Ascending aorta (tissue), 2 donors: ENCODE measurements at regions not wholly inside any gene's neighbourhood (a gene's known extent, or its start where the extent isn't known, plus 50 kb on each side); places are given as distances from the start of the nearest gene placed in this dataset.

Experiments used
- DNase-seq, 2 donors: peaks; one replicate each; pipeline ENCODE4 v3.0.0-alpha.2; 2019; ENCODE audit warnings: low spot score in 2 of 2
- H3K27ac ChIP-seq, 2 donors: fragments of 200-600 bp; sonication (generic); one replicate each; pipeline ENCODE4 v1.5.1; 2016 to 2017; ENCODE audit warnings: mild to moderate bottlenecking in 1 of 2
- H3K27me3 ChIP-seq: fragments of 200-600 bp; sonication (generic); one replicate; pipeline ENCODE4 v1.5.1; 2017
- H3K36me3 ChIP-seq, 2 donors: fragments of 200-600 bp; sonication (generic); one replicate each; pipeline ENCODE4 v1.5.1; 2016
- H3K4me1 ChIP-seq, 2 donors: fragments of 200-600 bp; sonication (generic); one replicate each; pipeline ENCODE4 v1.5.1; 2016 to 2017; ENCODE audit warnings: mild to moderate bottlenecking in 1 of 2
- H3K4me3 ChIP-seq, 2 donors: fragments of 200-600 bp; sonication (generic); one replicate each; pipeline ENCODE4 v1.5.1; 2016 to 2017; ENCODE audit warnings: mild to moderate bottlenecking in 1 of 2
- H3K9me3 ChIP-seq, 2 donors: fragments of 200-600 bp; sonication (generic); one replicate each; pipeline ENCODE4 v1.5.1; 2016
- intact Hi-C: fragments of 100-400 bp; cut with DNase I; formaldehyde crosslinking; loops from one replicate; pipeline ENCODE4 v1.15.1; 2023
- TF ChIP-seq, protein P1 (sequence below), 3 experiments: fragments of 200-600 bp in 2 of 3; fragments of 450-650 bp in 1 of 3; sonication (generic) in 2 of 3; IDR thresholded peaks; one replicate each; pipeline ENCODE4 v1.5.1; 2016 to 2019; ENCODE audit warnings: antibody characterized with exemption in 3 of 3, mild to moderate bottlenecking in 1 of 3, moderate library complexity in 1 of 3

DNA sequence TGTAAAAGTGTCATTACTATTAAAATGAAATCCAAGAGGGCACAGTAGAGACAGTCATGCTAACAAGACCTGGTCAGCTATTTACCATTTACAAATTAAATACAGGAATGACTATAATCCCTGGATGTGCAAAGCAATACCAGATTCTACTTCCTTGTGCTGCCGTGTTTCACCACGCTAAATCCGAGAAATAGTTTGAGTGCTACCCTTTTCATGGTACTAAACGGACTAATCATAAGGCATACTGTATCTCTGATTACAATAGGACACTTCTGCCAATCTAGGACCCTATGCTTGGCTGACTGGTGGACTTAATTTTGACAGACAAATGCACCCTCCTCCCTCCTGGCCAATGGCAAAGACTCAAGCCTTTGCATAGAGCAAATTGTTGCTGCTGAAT is 63.0 kb upstream of the NR2F2 start:
- H3K9me3 ChIP-seq: no peaks in the 10 kb centered on the region
- H3K27ac ChIP-seq: no peak overlapping the region
- TF ChIP-seq, protein P1, sequence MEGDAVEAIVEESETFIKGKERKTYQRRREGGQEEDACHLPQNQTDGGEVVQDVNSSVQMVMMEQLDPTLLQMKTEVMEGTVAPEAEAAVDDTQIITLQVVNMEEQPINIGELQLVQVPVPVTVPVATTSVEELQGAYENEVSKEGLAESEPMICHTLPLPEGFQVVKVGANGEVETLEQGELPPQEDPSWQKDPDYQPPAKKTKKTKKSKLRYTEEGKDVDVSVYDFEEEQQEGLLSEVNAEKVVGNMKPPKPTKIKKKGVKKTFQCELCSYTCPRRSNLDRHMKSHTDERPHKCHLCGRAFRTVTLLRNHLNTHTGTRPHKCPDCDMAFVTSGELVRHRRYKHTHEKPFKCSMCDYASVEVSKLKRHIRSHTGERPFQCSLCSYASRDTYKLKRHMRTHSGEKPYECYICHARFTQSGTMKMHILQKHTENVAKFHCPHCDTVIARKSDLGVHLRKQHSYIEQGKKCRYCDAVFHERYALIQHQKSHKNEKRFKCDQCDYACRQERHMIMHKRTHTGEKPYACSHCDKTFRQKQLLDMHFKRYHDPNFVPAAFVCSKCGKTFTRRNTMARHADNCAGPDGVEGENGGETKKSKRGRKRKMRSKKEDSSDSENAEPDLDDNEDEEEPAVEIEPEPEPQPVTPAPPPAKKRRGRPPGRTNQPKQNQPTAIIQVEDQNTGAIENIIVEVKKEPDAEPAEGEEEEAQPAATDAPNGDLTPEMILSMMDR (IDR thresholded peaks at IDR 0.05): no peak
- peaks cover 0 to 15% of the 10 kb centered on the region in 2 donors for H3K36me3 ChIP-seq
- no peaks in the 10 kb centered on the region for H3K4me1 ChIP-seq
- H3K4me3 ChIP-seq: no peak overlapping the region
- intact Hi-C loops: no loop called here
- H3K27me3 ChIP-seq: no peaks in the 10 kb centered on the region
- DNase-seq: no peak

DNA sequence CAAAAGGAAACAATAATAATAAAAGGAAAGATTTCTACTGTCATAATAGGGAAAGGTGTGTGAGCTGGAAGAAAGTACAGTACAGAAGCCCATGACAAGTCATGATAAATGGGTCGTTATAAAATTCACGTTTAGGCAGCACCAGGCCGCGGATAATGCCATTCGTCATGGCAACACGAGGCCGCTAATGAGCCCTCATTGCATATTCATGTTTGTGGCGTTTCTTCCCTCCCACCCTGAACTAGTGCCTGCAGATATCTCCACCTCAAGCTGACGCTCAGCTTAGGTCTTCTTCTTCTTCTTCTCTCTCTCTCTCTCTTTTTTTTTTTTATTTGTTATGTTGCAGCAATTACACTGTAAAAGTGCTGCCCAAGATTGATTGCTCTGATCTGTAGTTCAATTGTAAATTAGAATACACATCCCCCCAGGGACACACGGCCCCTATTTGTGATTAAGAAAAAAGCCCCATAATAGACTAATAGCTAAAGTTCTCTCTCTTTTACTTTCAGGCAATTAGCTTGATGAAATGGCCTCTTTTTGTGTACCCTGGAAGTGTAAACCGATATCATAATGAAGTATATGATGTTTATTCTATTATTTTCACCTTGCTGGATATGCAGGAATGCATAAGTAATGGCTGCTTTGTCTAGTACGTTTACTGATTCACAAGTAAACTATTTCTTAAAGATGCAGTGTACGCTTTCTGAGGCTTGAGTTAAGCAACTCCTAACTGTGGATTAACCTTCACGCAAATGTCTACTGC is 61.9 kb upstream of the NR2F2 start:
- Histone ChIP-seq H3K4me3 (no peak overlapping the region), H3K4me1 (no peaks in the 10 kb centered on the region), H3K36me3 (peaks cover 0 to 15% of the 10 kb centered on the region in 2 donors), H3K9me3 (no peaks in the 10 kb centered on the region), H3K27me3 (no peaks in the 10 kb centered on the region), H3K27ac (no peak overlapping the region)
- intact Hi-C loops: no loop called here
- TF ChIP-seq, protein P1 (IDR thresholded peaks at IDR 0.05): no peak
- DNase-seq: no peak

DNA sequence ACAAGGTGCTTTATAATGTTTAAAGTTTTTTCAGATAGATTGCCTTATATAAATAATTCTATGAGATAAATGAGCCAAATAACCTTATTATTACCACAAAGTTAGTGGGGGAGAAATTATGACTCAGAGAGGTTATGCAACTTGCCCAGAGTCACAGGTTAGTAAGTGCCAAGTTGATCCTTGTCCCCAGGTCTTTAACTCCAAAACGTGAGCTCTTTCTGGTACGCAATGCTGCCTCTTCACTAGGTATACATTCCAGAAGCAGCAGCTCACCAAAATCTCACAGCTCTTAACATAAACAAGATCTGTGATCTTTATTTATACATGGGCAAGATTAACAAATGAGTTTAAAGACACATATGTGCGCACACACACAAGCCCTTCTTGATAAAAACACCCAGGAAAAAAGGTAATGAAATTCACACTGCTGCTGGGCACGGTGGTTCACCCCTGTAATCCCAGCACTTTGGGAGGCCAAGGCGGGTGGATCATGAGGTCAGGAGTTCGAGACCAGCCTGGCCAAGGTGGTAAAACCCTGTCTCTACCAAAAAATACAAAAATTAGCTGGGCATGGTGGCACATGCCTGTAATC is 59.8 kb upstream of the NR2F2 start:
- H3K27ac ChIP-seq: no peak overlapping the region
- H3K27me3 ChIP-seq: no peaks in the 10 kb centered on the region
- no peak overlapping the region for H3K4me3 ChIP-seq
- peaks cover 0 to 15% of the 10 kb centered on the region in 2 donors for H3K36me3 ChIP-seq
- H3K4me1 ChIP-seq: no peaks in the 10 kb centered on the region
- DNase-seq: no peak
- TF ChIP-seq, protein P1 (IDR thresholded peaks at IDR 0.05): no peak
- intact Hi-C loops: no loop called here
- no peaks in the 10 kb centered on the region for H3K9me3 ChIP-seq

DNA sequence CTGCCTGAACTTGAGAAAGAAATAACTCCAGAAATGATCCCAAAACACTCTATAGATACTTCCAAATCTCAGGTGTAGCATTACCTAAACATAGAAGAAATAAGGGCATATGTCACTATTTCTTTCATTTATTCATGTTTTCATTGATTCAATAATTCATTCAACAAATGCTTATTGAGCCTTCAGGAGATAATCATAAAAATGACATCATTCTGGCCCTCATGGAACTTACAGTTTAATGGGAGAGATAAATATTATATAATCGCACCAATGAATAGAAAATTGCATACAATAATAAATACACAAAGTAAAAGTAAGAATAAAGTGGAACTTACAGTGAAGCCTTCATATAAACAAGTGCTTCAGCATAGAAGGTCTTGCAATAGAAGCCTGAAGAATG is 58.1 kb upstream of the NR2F2 start:
- Histone ChIP-seq H3K27me3 (no peaks in the 10 kb centered on the region), H3K27ac (no peak overlapping the region), H3K4me1 (no peaks in the 10 kb centered on the region), H3K4me3 (no peak overlapping the region), H3K9me3 (no peaks in the 10 kb centered on the region), H3K36me3 (peaks cover 0 to 10% of the 10 kb centered on the region in 2 donors)
- intact Hi-C loops: no loop called here
- no peak for DNase-seq
- TF ChIP-seq, protein P1 (IDR thresholded peaks at IDR 0.05): no peak

DNA sequence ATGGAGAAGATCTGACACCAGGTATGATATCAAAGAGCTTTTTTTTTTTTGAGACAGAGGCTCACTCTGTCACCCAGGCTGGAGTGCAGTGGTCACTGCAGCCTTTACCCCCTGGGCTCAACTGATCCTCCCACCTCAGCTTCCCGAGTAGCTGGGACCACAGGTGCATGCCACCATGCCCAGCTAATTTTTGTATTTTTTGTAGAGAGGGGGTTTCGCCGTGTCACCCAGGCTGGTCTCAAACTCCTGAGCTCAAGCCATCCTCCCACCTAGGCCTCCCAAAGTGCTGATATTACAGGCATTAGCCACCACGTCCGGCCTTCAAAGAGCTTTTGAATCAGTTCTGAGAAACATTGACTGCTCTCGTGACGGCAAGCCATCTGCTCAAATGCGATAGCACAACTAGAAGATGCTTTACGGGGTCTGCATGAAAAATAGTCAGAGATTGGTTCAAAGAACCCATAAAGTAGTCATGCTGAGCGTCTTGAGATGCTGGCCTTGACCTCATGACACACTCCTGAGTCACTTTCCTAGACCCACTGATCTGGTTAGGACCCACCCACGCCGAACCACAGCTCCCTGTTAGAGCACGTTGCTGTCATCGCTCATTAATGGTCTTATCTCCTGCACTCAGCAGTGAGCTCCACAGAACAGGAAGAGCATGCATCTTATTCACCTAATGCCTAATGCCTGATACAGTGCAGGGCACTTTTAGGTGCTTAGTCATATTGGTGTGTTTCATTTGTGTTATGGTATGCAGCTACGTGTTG is 57.0 kb upstream of the NR2F2 start:
- Histone ChIP-seq H3K4me3 (no peak overlapping the region), H3K9me3 (no peaks in the 10 kb centered on the region), H3K4me1 (no peaks in the 10 kb centered on the region), H3K36me3 (peaks cover 0 to 4% of the 10 kb centered on the region in 2 donors), H3K27ac (no peak overlapping the region), H3K27me3 (no peaks in the 10 kb centered on the region)
- TF ChIP-seq, protein P1 (IDR thresholded peaks at IDR 0.05): no peak
- DNase-seq: no peak
- intact Hi-C loops: no loop called here
